Stimulated activated naive CD8-positive, alpha-beta T cell treated with anti-CD3 and anti-CD28 coated beads, Interleukin-15, Interleukin-2, amounts not matched to agents 100 U/mL and 50 U/mL, for 24 hours (primary cell): ENCODE measurements at regions not wholly inside any gene's neighbourhood (a gene's known extent, or its start where the extent isn't known, plus 50 kb on each side); places are given as distances from the start of the nearest gene placed in this dataset.
A peak's percentile ranks its signal among the peaks of the same experiment; 100 is the strongest.
"Not testable (repeated sequence)": the region's sequence is repeated elsewhere in the genome, so short reads cannot be mapped to it uniquely, and the experiment has no call there.

ENCODE experiments used
- ATAC-seq: fragments of 150-1000 bp; cut with Tn5 transposase; one replicate; pipeline ENCODE4 v1.10.0; 2021
- DNase-seq: peaks from one replicate; pipeline ENCODE4 v3.0.0; 2021

DNA sequence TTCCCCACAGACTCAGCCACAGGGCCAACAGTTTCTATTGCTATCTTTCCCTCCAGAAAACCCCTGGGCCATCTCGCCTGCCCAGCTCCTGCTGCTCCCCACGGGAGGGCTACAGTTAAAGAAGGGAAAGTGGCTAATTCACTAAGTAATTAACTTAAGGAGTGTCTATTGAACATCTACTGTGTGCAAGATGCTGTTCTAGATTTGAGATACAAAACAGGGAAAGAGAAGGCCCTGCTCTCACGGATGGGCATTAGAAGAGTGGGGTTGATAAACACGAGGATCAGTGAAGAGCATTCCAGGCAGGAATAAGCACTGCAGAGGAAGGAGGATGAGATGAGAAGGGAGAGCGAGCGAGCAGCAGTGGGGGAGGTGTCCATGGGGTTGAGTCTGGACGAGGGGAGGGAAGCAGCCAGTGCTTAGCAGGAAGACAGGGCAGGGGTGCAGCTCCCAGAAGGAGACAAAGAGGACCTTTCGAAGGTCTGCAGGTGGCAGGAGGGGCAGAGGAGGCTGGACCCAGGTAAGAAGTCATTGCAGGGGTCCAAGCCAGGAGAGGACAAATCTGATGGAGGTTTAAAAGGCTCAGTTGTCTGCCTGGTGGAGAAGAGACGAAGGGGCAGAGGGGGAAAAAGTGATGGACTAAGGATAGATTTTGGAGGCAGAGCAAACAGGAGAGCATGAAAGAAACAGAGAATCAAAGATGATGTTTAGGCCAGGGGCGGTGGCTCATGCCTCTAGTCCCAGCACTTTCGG is 64.7 kb downstream of the KLF15 start:
- DNase-seq (no peak), ATAC-seq (no peak)

DNA sequence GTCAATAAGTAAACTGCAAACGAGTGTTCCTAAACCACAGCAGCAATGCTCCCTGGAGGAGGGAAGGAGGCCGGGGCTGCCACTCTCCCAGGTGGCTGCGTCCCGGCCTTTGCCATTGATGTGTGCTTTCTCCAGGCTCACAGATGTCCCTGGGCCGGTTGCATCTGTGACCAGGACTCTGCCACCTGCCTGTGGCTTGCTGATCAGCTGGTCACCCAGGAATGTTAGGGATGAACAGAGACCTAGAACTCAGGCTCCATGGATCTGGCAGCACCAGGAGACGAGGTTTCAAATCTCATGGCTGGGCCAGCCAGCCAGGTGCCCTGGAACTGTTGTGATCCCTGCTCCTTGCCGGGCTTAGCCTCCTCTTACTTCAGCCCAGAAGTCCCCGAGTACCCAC is 65.7 kb downstream of the KLF15 start:
- no peak for ATAC-seq

DNA sequence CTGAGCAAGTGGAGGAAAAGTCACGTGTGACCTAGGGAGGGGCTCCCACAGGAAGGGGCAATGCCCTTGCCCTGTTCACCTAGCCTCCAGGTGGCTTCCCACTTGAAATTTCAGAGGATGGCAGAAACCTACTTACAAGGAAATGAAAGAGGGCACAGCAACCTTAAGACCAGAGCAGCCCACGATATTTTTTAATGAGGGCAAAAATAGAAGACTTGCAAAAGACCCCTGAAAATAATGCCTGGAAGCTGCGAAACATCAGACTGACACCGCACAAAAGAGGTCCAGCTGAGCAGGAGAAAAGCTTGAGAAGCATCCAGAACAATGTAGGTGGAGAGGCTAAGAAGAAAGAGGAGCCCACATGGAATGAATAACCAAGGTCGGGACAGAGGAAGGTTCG is 66.1 kb downstream of the KLF15 start:
- no peak for ATAC-seq
- DNase-seq: no peak

More for the DNA sequence above, 65.7 kb downstream of the KLF15 start:
- DNase-seq: no peak

DNA sequence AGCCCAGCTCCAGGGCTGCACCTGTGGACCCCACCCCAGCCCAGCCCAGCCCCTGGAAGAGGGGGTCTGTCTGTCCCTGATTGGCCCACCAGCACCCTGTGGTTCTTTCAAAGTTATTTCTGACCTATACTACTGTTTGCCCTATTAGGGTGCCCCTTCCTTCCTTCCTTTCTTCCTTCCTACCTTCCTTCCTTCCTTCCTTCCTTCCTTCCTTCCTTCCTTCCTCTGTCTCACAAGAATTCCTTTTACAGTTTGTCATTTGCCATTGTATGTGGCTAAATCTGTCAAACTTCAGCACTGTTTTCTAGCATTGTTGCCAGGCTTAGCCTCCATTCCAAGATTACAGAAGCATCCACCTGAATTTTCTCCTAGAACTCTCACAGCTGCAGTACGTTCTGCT is 66.9 kb downstream of the KLF15 start:
- ATAC-seq (no peak), DNase-seq (no peak)

DNA sequence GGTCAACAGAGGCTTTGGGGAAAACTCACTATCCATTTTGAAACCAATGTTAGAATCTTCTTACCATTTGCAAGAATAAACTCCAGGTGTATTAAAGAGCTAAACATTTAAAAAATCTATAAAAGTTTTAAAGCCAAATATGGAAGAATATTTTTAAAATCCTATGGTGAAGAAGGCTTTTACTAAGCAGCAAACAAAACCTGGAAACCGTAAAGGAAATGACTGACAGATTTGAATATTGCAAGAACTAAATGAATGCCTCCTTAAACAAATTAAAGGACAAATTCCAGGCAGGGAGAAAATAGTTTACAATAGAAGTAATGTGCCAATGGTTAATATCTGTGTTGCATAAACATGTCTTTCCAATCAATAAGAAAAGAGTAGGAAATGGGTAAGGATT is 68.1 kb downstream of the KLF15 start:
- DNase-seq: no peak
- ATAC-seq: no peak

DNA sequence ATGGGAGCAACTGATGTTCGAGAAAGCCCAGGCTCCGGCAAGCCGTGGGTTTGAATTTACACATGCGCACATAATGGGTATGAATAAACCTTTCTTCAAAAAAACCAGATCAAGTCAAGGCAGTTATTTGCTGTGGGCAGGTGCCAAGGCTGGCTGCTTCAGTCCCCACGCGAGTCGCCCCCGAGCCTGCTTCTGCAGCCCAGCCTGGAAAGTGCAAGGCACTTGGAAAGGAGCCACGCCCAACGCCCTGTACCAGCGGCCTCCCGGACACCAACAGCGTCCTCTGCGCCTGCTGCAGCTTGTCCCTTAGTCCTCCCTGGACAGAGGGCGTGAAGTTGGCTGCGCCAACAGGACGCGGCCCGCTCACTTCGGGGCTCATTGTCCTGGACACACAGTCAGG is 68.9 kb downstream of the KLF15 start:
- DNase-seq (no peak), ATAC-seq (no peak)

DNA sequence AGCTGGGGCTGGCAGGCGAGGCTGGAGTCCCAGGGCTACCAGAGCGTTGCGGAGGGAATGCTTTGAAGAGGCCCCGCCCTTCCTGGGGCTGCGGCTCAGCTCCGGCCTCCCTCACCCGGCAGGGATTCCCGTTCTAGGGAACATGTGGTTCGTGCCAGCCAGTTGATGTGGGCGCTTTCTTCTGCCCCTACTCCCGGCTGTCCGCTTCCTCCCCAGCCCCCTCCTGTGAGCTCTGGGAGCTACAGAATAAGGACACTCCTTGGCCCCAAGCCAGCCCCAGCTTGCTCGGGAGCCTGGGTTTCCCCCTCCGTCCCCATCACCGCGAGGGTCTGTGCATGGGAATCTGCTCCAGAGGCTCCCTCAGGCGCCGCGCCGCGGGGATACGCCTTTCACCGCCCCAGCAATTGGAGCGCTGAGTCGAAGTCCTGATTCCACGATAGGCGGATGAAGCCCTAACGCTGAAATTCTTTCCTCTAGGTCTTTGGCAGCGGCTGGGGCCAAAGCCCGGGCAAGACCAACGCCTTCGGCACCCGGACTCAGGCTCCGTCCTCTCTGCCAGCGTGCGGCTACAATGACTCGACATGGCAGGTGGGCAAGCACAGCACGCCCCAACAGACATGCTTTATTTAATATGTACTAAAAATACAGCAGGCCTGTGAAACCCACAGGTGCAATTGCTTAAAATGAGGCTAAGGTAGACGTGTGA is 69.5 kb downstream of the KLF15 start:
- no peak for DNase-seq
- no peak for ATAC-seq

DNA sequence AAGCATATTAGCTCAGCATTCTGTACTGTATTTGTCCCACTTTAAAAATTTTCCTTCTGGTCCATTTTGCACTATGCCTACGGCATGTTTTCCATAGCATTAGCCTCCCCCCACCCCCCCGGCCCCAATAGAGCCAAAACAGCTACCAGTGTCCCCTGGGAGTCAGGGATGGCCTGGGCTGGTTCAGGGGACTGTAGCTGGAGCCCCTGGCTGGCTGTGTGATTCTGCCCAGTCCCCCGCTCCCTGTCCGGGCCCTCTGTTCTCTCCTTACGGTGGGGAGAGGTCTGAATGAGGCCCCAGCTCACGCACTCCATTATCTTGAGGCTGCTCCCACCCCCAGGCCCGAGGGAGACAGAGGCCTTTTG is 70.1 kb downstream of the KLF15 start:
- DNase-seq (no peak), ATAC-seq (no peak)

DNA sequence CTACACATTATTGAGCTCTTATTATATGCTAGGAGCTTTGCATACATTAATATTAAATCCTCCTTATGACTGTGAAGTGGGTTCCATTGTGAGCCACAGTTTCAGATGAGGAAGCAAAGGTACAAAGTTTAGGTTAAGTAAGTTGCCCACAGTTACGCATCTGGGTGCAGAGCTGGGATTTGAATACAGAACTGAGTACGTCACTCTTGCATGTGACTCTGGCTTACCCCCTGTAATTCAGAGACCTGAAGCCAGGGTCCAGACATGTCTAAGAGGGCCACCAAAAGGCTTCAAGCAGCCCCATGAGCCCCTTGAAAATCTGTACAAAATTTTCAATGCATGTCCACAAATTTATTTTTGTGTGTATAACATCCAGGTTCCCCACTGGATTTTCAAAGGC is 71.8 kb downstream of the KLF15 start:
- ATAC-seq (no peak), DNase-seq (no peak)

DNA sequence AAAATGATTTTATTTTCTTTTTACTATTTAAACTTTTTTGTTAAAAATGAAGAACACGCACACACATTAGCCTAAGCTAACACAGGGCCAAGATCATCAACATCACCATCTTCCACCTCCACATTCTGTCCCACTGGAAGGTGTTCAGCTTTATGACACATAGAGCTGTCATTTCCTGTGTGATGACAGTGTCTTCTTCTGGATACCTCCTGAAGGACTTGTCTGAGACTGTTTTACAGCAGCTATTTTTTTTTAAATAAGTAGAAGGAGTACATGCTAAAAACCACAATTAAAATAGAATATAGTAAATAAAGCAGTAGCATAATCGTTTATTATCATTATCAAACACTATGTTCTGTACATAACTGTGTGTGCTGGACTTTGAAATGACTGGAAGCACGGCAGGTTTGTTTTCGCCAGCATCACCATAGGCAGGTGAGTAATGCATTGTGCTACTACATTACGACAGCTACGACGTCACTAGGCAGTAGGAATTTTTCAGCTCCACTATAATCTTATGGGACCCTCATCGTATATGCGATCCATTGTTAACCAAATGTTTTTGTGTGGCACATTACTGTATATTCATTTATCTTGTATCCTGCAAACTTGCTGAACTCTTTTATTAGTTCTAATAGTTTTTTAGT is 72.8 kb downstream of the KLF15 start:
- peak; percentile 91 for ATAC-seq

DNA sequence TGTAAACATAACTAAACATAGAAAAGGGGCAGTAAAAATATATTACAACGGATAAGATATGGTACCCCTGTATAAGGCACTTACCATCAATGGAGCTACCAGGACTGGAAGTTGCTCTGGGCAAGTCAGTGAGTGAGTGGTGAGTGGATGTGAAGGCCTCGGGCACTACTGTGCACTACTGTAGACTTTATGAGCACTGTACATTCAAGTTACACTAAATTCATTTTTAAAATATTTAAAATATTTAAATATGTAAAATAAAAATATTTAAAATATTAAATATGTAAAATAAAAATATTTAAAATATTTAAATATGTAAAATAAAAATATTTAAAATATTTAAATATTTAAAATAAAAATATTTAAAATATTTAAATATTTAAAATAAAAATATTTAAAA is 73.6 kb downstream of the KLF15 start:
- not testable (repeated sequence) for DNase-seq, ATAC-seq

More for the DNA sequence above, 72.8 kb downstream of the KLF15 start:
- no peak for DNase-seq

DNA sequence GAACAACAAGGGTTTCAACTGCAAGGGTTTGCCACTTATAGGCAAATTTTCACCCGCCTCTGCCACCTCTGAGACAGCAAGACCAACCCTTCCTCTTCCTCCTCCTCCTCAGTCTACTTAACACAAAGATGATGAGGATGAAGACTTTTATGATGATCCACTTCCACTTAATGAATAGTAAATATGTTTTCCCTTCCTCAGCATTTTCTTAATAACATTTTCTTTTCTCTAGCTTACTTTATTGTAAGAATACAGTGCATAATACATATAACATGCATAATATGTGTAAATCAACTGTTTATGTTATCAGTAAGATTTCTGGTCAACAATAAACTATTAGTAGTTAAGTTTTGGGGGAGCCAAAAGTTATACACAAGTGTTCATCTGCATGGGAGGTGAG is 77.4 kb downstream of the KLF15 start:
- no peak for ATAC-seq
- DNase-seq: no peak

DNA sequence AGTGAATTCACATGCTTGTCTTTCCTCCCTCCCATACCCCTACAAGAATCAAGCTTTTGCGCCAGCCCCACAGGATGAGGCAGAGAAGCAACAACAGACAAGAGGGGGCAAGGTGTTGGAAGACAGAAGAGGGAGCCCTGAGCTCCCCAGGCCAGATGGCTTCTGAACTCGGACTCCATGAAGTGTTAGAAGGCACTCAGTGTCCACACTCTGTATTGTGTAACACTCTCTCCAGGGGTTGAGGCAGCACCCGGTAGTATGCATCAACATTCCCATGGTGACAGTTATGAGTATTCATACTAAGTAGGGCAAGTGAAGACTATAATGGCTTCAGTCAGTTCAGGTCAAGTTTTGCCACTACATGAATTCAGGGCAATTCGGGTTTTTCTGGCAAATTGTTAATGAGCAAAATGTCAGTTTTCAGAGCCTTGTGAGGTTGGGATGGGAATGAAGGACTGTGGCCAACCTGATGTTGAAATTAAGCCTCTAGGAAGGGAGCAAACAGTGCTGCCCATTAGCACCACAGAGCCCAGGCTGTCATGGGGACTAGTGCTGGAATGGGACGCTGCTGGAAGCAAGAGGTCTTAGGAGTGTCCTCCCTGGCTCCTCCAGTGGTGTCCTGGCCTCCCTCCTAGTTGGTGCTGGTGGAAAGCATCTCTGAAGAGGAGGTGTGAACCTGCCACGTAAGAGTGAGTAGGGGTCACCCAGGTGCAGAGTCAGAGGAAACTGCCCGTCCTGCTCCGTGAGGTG is 79.4 kb downstream of the KLF15 start:
- DNase-seq: no peak
- ATAC-seq: no peak

DNA sequence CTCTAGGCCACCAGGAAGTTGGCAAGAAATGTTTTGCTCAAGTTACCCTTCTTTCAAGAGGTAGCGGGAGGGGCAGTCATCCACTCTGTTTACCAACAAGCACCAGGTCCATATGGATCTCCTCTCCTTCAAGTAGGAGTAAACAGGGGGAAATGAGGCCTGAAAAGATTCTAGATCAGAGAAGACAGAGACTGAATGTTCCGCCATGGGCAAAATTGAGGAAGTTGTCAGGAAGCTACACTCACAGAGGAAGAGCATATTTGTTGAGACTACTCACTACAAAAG is 81.6 kb downstream of the KLF15 start:
- DNase-seq (no peak), ATAC-seq (no peak)

DNA sequence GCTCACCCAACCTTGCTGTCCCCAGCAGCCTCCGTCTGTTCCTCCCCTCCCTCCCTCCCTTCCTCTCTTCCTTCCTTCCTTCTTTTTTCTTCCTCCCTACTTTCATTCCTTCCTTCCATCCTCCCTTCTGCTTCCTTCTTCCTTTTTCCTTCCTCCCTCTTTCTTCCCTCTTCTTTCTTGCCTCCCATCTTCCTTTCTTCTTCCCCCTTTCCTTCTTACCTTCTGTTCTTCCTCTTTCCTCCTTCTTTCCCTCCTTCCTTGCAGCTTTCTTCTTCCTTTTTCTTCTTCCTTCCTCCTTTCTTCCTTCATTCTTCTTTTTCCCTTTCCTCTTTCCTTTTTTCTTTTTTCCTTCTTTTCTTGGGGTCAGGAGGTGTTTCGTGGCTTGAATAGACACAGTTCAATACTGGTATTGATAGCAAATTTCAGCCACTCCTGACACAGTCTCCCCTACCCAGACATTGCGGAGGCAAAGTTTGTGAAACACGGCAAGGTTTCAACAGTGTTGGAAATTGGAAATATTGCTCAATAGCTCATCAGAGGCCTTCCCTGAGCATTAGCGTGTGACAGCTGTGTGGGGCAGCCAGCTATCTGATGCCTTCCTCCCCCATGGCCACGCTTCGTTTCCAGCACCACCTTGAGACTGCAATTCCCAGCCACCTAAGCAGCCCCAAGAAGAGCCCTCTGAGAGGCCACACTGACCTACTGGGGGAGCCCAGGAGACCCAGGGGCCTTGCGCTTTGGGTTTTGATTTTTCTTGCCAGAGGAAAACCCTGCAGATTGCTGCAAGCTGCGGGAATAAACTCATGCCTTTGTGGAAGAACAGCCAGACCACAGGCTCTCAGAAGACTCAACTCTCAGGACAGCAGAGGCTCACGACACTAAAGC is 82.2 kb downstream of the KLF15 start:
- ATAC-seq (no peak), DNase-seq (no peak)

DNA sequence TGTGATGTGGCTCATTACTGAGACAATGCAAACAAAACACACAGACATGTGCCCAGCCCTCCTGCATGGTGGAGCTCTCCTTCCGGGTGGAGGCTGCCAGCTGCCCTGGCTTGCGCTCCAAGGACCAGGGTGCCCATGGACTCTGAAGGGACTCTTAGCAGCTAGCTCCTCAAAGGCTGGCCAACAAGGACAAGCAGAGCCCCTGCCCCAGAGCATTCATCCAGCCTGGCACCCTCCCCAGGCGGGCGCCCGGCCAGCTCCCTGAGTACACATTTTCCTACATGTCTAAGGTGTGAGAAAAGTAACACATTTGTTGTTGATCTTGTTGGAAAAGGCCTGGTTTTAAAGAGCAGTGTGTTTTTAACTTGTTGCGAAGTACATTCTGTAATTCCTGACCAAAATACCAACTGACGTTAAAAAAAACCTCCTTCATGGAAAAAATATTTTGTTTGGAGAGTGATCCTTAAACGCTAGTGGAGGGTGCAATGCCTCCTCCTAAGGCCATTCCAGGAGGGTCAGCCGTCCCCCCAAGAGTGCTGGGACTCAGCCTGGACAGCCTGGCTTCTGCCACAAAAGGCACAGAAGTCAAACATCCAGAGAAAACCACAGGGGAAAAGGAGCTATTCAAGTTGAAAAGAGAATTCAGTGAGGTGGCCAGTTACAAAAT is 86.9 kb downstream of the KLF15 start:
- no peak for ATAC-seq

DNA sequence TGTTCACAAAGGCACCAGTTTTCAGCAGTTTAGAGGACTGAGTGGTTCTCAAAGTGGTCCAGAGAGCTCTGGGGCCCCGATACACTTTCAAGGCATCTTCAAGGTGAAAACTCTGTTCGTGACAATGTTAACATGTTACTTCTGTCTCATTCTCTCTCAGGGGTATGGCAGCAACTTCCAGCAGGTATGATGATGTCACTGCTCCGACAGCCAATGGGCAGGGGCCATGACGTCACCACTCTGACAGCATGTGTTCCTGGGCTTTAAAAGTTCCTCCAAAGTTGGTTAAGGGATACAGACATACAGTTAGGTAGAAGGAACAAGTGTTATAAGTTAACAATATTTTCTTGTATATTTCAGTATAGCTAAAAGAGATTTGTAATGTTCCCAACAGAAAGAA is 87.9 kb downstream of the KLF15 start:
- DNase-seq: no peak
- no peak for ATAC-seq

More for the DNA sequence above, 86.9 kb downstream of the KLF15 start:
- no peak for DNase-seq

DNA sequence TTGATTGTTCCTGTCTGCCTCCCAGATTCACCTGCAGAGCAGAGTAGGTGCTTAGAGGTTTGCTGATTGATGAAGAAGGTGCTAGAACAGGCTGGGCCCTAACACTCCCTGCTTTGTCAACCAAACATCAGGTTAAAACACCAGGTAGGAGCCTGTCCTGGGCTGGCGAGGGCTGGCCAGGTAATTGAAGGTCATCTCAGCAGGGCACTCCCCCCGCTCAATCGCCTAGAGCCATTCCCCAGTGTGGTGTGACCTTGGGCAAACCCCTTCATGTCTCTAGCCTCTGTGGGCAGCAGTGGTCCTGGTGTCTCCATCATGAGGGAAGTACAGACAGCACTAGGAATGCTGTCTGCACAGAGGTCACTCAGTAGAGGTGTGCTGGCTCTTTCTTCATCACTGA is 88.3 kb downstream of the KLF15 start:
- DNase-seq: no peak
- ATAC-seq: no peak

DNA sequence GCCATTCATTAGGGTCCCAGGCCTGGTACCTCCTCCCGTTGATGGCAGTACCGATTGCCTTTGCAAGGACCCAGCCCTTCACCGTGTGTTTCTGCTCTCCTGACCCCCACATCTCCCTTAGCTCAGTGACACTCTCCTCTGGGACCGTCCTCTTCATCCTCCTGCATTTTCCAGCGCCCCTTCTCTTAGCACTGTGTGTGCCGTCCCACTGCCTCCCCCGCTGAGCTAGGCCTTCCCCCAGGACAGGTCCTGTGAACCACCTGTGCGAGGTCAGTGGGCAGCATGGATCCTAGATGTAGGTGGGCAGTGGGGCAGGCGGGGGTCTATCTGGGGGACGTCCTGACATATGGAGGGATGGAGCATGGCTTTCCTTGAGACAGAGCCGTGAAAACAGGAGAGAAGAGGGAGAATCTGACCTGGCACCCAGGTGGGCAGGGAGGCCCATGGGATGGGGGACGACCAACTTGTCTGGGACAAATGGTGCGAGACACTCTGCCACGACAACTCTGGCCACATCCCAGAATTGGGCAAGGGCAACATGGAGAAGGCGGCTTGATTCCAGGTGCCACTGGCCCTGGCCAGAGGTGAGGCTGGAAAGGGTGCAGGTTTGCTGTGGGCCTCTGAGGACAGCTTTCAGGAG is 87.7 kb upstream of the ALDH1L1 start:
- ATAC-seq: no peak
- no peak for DNase-seq

DNA sequence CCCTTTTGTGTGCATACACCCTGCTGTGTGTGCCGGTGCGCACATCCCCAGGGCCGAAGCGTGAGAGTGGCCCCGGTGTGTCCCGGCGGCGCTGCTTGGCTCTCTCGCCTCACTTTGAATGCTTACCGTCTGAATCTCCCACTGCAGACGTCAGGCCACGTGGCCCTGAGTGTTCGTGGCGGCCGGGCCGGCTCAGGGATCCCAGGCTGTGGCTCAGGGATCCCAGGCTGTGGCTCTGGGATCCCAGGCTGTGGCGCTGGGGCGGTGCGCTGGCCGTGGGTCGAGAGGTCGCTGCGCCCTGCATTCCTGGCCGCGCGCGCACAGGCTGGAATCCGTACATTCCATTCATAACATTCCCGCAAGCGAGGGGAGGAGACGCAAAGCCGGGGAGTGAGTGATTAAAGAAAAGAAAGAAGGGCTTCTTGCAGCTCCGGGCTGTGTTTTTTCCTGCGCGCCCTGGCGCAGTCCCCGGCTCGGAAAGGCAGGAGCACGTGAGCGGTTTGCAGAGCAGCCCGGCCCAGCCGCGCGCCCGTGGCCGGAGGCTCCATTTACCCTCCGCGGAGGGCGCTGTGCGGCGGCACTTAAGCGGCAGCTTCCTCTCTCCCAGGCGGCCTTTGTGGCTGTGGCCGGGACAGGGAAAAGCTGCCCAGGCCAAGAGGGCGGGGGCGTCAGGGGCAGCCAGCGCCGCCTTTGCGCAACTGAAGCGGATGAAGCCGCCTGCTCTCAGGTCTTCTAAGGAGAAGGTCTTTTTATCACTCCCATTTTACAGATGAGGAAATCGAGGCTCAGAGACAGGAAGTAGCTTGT is 87.0 kb upstream of the ALDH1L1 start:
- no peak for ATAC-seq
- DNase-seq: no peak
